HG03097 (cell line): ENCODE measurements at regions not wholly inside any gene's neighbourhood (a gene's known extent, or its start where the extent isn't known, plus 50 kb on each side); places are given as distances from the start of the nearest gene placed in this dataset.
A peak's percentile ranks its signal among the peaks of the same experiment; 100 is the strongest.

ENCODE experiments used
- ATAC-seq: cut with Tn5 transposase; IDR thresholded peaks from one replicate; pipeline ENCODE4 v1.9.1; 2021; ENCODE audit not compliant: unreplicated experiment, low FRiP score

GRCh38 chr15:94602754-94603470 lies 371.6 kb downstream of the MCTP2 start:
- no peak for ATAC-seq

GRCh38 chr15:94606286-94606685 lies 374.9 kb downstream of the MCTP2 start:
- no peak for ATAC-seq

GRCh38 chr15:94607176-94607654 lies 375.9 kb downstream of the MCTP2 start:
- peak; percentile 64 for ATAC-seq

GRCh38 chr15:94610069-94610468 lies 378.7 kb downstream of the MCTP2 start:
- ATAC-seq = peak; percentile 79

- ATAC-seq = peak; percentile 3
Measured at GRCh38 chr15:94610485-94610884, 379.1 kb downstream of the MCTP2 start.

- no peak for ATAC-seq
Measured at GRCh38 chr15:94611656-94612055, 380.3 kb downstream of the MCTP2 start.

- ATAC-seq = no peak
Measured at GRCh38 chr15:94615688-94616087, 384.3 kb downstream of the MCTP2 start.

GRCh38 chr15:94620632-94621031 lies 389.3 kb downstream of the MCTP2 start:
- no peak for ATAC-seq

- ATAC-seq = no peak
Measured at GRCh38 chr15:94621736-94622135, 390.4 kb downstream of the MCTP2 start.

GRCh38 chr15:94626949-94627348 lies 395.6 kb downstream of the MCTP2 start:
- no peak for ATAC-seq

- ATAC-seq = no peak
Measured at GRCh38 chr15:94631608-94632007, 400.2 kb downstream of the MCTP2 start.

GRCh38 chr15:94638183-94638582 lies 406.8 kb downstream of the MCTP2 start:
- no peak for ATAC-seq

GRCh38 chr15:94639701-94640100 lies 408.3 kb downstream of the MCTP2 start:
- ATAC-seq = no peak

GRCh38 chr15:94644433-94644832 lies 413.1 kb downstream of the MCTP2 start:
- no peak for ATAC-seq

- no peak for ATAC-seq
Measured at GRCh38 chr15:94653071-94653470, 421.7 kb downstream of the MCTP2 start.

- no peak for ATAC-seq
Measured at GRCh38 chr15:94655249-94655880, 424.0 kb downstream of the MCTP2 start.

GRCh38 chr15:94665676-94666441 lies 434.5 kb downstream of the MCTP2 start:
- ATAC-seq = no peak

- ATAC-seq = no peak
Measured at GRCh38 chr15:94666553-94666952, 435.2 kb downstream of the MCTP2 start.

GRCh38 chr15:94667109-94667508 lies 435.7 kb downstream of the MCTP2 start:
- no peak for ATAC-seq

- no peak for ATAC-seq
Measured at GRCh38 chr15:94670438-94671034, 439.2 kb downstream of the MCTP2 start.
